GM12891 (cell line): ENCODE measurements at regions not wholly inside any gene's neighbourhood (a gene's known extent, or its start where the extent isn't known, plus 50 kb on each side); places are given as distances from the start of the nearest gene placed in this dataset.

Source experiments
- POLR2A ChIP-seq: IDR thresholded peaks from 2 replicates; pipeline ENCODE4 v1.6.1; 2011; ENCODE audit warnings: low read depth, low read length, control low read depth
- POLR2AphosphoS5 ChIP-seq: IDR thresholded peaks from 2 replicates; pipeline ENCODE4 v1.6.1; 2011; ENCODE audit warnings: low read depth, low read length, control low read depth

GRCh38 chr1:79519084-79519760 is 512.7 kb upstream of the ADGRL4 start:
- no peak for TF ChIP-seq POLR2AphosphoS5
- TF ChIP-seq POLR2A, result no peak
